ENCODE measurements at regions not wholly inside any gene's neighbourhood (a gene's known extent, or its start where the extent isn't known, plus 50 kb on each side); places are given as distances from the start of the nearest gene placed in this dataset.

DNA sequence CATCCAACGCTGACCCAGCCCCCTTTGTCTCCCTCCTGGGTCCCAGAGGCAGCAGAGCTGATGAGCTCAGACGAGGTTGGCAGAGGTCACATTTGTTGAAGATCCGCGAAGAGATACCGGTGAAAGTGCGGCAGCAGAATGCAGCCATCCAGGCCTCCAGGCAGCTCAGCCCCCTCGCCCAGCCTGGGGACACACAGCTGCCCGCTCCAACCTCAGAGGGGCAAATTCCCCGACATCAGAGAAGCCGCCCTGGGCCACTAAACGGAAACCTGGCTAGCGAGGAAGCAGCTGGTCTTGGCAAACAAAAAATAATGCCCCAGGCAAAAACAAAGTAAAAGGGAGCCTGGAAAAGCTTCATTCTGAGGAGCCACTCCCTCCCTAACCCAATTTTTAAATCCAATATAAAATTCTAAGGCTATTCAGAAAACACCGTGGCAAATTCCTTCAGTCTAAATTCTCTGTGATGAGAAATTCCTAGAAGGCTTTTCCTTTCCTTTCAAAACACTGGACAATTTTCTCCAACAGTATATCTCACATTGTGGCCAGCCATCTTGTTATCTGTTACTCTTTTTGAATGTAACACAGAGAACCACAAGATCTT lies 262.4 kb downstream of the SS18 start:
- H3K27me3 ChIP-seq (ENCODE audit: insufficient read depth, low read length): peaks cover 8% of the 10 kb centered on the region; the same call in 1 of the 2 replicates
- POLR2A ChIA-PET: no interaction called here
- H3K27ac ChIP-seq (ENCODE audit: low read depth, low read length): no peak overlapping the region
- H3K9ac ChIP-seq (ENCODE audit: low read length): no peak overlapping the region
- TF ChIP-seq TCF7L2 (IDR thresholded peaks at IDR 0.05; ENCODE audit: borderline replicate concordance, extremely low read depth, insufficient read depth, insufficient read length): no peak
- TF ChIP-seq, protein P1, sequence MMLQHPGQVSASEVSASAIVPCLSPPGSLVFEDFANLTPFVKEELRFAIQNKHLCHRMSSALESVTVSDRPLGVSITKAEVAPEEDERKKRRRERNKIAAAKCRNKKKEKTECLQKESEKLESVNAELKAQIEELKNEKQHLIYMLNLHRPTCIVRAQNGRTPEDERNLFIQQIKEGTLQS (IDR thresholded peaks at IDR 0.05): no peak
- TF ChIP-seq, protein P2, sequence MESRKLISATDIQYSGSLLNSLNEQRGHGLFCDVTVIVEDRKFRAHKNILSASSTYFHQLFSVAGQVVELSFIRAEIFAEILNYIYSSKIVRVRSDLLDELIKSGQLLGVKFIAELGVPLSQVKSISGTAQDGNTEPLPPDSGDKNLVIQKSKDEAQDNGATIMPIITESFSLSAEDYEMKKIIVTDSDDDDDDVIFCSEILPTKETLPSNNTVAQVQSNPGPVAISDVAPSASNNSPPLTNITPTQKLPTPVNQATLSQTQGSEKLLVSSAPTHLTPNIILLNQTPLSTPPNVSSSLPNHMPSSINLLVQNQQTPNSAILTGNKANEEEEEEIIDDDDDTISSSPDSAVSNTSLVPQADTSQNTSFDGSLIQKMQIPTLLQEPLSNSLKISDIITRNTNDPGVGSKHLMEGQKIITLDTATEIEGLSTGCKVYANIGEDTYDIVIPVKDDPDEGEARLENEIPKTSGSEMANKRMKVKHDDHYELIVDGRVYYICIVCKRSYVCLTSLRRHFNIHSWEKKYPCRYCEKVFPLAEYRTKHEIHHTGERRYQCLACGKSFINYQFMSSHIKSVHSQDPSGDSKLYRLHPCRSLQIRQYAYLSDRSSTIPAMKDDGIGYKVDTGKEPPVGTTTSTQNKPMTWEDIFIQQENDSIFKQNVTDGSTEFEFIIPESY (IDR thresholded peaks at IDR 0.05; ENCODE audit: extremely low read depth, insufficient replicate concordance, low read length): no peak
- TF ChIP-seq RAD21 (IDR thresholded peaks at IDR 0.05; ENCODE audit: low read depth): no peak
- no peak for TF ChIP-seq SP1 (IDR thresholded peaks at IDR 0.05; ENCODE audit: low read depth)
- TF ChIP-seq POLR2AphosphoS5 (IDR thresholded peaks at IDR 0.05; ENCODE audit: low read depth, low read length): no peak
- no peak for TF ChIP-seq EZH2phosphoT487 (IDR thresholded peaks at IDR 0.05; ENCODE audit: borderline replicate concordance)
- TF ChIP-seq JUND (IDR thresholded peaks at IDR 0.05): no peak
- no peak for TF ChIP-seq SIN3A (IDR thresholded peaks at IDR 0.05; ENCODE audit: low read depth)
- TF ChIP-seq ZNF274 (IDR thresholded peaks at IDR 0.05; ENCODE audit: low read depth, low read length): no peak
- no peak for TF ChIP-seq ZFX (IDR thresholded peaks at IDR 0.05)
- TF ChIP-seq CEBPB (IDR thresholded peaks at IDR 0.05; ENCODE audit: low read depth): no peak
- TF ChIP-seq, protein P3, sequence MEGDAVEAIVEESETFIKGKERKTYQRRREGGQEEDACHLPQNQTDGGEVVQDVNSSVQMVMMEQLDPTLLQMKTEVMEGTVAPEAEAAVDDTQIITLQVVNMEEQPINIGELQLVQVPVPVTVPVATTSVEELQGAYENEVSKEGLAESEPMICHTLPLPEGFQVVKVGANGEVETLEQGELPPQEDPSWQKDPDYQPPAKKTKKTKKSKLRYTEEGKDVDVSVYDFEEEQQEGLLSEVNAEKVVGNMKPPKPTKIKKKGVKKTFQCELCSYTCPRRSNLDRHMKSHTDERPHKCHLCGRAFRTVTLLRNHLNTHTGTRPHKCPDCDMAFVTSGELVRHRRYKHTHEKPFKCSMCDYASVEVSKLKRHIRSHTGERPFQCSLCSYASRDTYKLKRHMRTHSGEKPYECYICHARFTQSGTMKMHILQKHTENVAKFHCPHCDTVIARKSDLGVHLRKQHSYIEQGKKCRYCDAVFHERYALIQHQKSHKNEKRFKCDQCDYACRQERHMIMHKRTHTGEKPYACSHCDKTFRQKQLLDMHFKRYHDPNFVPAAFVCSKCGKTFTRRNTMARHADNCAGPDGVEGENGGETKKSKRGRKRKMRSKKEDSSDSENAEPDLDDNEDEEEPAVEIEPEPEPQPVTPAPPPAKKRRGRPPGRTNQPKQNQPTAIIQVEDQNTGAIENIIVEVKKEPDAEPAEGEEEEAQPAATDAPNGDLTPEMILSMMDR (IDR thresholded peaks at IDR 0.05 in 2 of 3, conservative IDR thresholded peaks at IDR 0.05 in 1 of 3; ENCODE audit: borderline replicate concordance in 1 of 3, insufficient read depth in 1 of 3, low read depth in 2 of 3, low read length in 2 of 3): no peak
- TF ChIP-seq ELF1 (IDR thresholded peaks at IDR 0.05; ENCODE audit: borderline replicate concordance, low read depth): no peak
- no peak for TF ChIP-seq FOSL1 (IDR thresholded peaks at IDR 0.05; ENCODE audit: low read depth)
- TF ChIP-seq EGR1 (IDR thresholded peaks at IDR 0.05; ENCODE audit: low read depth): no peak
- TF ChIP-seq, protein P4, sequence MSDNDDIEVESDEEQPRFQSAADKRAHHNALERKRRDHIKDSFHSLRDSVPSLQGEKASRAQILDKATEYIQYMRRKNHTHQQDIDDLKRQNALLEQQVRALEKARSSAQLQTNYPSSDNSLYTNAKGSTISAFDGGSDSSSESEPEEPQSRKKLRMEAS (IDR thresholded peaks at IDR 0.05): no peak
- TF ChIP-seq CBX3 (IDR thresholded peaks at IDR 0.05; ENCODE audit: low read depth): no peak
- H3K9me2 ChIP-seq (ENCODE audit: insufficient read depth): no peaks in the 10 kb centered on the region
- no peak overlapping the region for H2AFZ ChIP-seq (ENCODE audit: low read depth, low read length, poor library complexity, severe bottlenecking)
- RAD21 ChIA-PET (ENCODE audit: low non-redundant PET in 1 of 2, low total read pairs in 2 of 2, uncharacterized antibody in 2 of 2, unreplicated experiment in 2 of 2): no interaction called here
- no peaks in the 10 kb centered on the region for H3K9me3 ChIP-seq (ENCODE audit: control insufficient read depth in 1 of 2, insufficient read depth in 1 of 2, low read depth in 1 of 2, low read length in 2 of 2)
- H3K4me1 ChIP-seq (ENCODE audit: control insufficient read depth in 1 of 2, insufficient read depth in 2 of 2, low read length in 2 of 2): no peaks in the 10 kb centered on the region
- H3K4me2 ChIP-seq (ENCODE audit: low read length): no peak overlapping the region
- DNase-seq (ENCODE audit: low read depth, low spot score): no peak
- BruUV-seq (replicated peaks): no TSS peak
- H3K4me3 ChIP-seq (replicated peaks in 1 of 2; ENCODE audit: low read depth in 1 of 2, low read length in 2 of 2): no peak overlapping the region
- H4K20me1 ChIP-seq (ENCODE audit: insufficient read depth): no peaks in the 10 kb centered on the region
- no peaks in the 10 kb centered on the region for H3K36me3 ChIP-seq (ENCODE audit: control insufficient read depth in 1 of 2, insufficient read depth in 2 of 2, low read length in 2 of 2)
- no peaks in the 10 kb centered on the region for H3K79me2 ChIP-seq (ENCODE audit: insufficient read depth, low read length)
- ATAC-seq: no peak
- intact Hi-C loops (cut with micrococcal nuclease): no loop called here
- CTCF ChIA-PET: no interaction called here

All from HCT116 (cell line).